ENCODE measurements at regions not wholly inside any gene's neighbourhood (a gene's known extent, or its start where the extent isn't known, plus 50 kb on each side); places are given as distances from the start of the nearest gene placed in this dataset.

DNA sequence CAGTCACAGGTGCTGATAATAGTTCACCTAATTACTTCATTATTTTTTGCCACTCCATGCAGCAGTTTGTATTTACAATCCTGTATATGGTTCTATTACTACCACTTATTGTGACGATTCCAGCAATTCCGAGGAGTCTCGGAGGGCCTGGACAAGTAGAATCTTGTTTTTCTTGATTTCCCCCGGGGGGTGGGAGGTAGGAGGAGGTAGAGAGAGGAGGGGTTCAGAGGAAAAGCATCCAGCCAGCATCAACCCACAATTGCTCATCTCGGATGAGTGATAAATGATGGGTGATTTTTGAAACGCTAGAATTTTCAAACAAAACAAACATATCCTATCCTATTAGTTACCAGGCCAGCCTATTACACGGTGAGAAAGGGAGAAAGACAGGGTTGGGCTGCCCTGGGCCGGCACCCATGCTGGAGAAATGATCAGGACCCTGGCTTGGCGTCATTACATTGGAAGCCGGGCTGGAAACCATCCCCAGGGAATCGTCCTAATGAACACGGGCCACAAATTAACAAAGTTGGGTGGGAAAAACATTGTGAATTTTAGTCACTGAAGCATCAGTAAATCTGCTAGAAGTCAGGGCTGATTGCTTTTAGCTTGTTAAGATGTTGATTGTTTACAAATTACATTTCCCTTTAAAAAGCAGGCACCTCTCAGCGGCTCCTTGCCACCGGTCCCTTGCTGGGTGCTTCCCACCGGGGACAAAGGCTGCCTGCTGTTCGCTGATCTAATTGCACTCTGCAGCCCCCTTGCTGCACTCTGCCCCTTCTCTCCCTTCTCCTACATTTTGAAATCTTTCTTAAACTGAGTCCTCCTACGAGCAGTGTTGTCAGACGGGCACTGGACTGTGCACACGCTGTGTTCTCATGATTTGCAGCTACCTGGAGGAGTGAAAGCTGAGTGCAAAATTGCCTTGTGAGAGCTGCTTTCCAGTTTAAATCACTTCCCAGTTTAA, 95.5 kb downstream of the FAM204A start:
- DNase-seq, result no peak

- DNase-seq, result no peak
Measured at GRCh38 chr10:118243907-118244306, 98.2 kb downstream of the FAM204A start.

DNA sequence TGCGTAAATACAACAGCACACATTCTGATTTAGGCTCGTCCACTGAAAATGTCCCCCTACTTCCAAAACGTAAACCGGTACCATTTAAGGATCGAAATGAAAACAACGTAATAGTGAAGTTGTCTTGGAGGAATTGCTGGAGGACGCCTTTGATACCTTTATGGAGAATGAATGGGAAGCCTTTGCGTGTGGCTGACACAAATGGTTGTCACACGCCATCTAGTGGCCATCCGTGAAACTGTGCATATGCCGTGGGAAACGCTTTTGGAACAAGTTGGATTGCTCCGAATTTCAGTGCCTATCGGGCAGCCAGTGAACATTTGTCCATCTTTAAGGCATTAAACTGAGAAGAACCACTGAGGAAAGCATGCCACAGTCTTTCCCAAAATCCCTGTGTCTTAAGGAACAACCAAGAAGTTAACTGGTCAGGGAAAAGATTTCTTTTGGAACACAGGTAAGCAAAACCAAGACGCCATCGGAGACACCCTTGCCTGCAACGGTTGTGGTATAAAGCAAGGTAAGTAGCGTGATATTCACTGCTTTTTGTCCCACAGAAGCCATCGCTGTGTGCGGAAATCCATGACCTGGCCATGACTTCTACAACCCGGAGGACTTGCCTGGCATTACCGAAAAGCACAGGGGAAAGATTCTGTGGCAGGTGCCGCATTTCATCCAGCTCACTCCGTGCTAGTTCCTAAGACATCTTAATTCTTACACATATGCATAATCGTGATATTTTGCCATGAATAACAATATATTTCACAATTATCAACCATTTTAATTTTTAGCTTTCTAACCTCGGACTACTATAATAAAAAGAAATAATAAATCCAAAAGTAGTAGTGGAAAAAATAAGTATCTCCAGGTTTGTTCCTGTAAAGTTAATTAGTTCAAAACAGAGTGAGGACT, 100.6 kb downstream of the FAM204A start:
- DNase-seq, result peak; percentile 94

DNA sequence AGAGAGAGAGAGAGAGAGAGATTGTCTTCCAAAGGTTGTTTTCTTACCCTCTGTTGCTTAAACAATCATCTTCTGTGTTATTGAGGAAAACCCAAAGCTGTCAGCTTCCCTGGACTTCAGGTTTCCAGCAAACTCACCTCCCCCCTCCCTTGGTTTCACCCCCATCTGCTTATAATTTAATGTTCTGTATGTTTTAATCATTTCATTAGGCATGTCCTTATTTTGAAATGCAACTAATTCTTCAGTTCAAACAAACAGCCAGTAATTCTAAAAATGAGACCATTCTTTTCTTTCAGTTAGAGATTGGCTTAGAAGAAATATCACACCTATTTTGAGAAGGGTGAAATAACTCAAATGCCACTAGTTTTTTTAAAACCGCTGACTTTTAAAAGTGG, 102.9 kb downstream of the FAM204A start:
- no peak for DNase-seq

DNA sequence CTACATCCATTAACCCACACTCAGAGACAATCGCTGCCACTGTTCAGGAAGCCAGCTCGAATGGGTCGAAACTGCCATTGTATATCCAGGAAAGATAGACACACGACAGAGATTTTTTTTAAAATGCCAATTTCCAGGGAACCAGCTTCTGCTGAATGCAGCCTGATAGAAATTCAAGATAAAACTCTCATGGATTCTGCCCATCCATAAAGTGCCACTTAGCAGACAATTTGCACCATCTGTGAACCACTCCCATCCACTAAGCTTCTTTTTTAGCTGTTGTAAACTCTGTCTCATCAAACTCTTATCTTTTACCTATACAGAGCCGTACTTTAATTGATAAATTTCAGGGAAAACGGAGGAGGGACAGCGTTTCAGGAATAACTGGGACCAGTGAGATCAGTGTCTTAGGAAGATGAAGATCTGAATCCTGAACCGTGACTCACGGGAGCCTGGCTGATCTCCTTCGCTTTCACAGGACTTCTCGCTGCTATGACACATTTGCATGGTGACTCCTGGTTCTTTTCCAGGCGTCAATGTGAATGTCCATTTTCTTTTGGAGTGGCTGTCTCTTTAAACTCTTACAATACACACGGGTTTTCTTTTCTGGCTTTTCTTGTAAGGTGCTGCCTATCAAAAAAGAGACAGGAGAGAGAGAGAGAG, 103.4 kb downstream of the FAM204A start:
- no peak for DNase-seq

DNA sequence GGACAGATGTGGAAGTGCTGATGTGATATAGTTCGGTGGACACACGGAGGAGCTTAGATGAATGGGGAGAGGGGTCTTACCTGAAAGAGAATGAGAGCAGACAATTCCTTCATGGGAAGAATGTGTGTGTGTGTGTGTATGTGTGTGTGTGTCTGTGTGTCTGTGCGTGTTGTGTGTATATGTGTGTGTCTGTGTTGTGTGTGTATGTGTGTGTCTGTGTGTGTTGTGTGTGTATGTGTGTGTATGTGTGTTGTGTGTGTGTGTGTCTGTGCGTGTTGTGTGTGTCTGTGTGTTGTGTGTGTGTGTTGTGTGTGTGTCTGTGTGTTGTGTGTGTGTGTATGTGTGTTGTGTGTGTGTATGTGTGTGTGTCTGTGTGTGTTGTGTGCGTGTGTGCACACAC, 104.2 kb downstream of the FAM204A start:
- DNase-seq, result no peak

GRCh38 chr10:118234683-118235082, 107.4 kb downstream of the FAM204A start:
- no peak for DNase-seq

DNA sequence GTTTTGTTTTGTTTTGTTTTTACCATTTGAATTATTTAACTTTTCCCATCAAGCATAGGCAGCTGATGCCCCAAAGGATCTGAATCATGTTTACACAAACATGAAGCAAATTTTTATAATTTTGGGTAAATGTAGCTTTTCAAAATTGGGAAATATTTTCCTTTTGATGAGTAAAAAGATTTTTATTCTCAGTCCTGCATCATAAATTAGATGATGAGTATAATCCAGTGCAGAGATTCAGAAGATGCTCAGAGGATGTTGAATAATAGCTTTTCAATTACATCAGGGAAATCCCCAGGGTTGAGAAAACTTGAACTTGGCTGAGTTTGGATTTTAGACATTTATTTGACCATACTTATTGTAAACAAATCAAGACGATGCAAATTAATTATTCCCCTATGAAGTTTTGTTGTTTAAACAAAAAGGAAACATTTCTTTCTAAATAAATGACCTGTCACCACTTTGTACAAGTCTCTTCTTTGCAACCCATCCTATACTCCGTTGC, 121.7 kb downstream of the FAM204A start:
- no peak for DNase-seq

- no peak for DNase-seq
Measured at GRCh38 chr10:118218562-118218961, 123.6 kb downstream of the FAM204A start.

- no peak for DNase-seq
Measured at GRCh38 chr10:118216571-118217170, 125.5 kb downstream of the FAM204A start.

GRCh38 chr10:118216020-118216419, 126.1 kb downstream of the FAM204A start:
- no peak for DNase-seq

DNA sequence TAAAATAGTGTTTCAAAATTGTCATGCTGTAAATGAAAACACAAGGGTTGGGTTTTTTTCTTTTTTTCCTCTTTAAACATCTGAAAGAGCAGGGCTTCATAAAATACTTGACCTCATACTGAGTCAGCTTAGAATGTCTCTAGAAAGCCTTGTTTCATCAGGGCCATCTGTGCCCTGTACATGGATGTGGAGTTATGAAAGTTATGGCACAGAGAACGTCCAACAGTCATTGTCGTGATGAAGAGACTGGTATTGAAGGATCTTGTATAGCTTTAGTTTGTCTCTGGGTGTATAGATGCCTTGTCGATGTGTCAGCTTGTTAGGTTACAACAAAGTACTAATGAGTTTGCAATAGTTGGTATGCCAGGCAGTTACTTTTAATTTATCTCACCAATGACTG, 127.3 kb downstream of the FAM204A start:
- DNase-seq, result no peak

- DNase-seq, result no peak
Measured at GRCh38 chr10:118213436-118213835, 128.7 kb downstream of the FAM204A start.

DNA sequence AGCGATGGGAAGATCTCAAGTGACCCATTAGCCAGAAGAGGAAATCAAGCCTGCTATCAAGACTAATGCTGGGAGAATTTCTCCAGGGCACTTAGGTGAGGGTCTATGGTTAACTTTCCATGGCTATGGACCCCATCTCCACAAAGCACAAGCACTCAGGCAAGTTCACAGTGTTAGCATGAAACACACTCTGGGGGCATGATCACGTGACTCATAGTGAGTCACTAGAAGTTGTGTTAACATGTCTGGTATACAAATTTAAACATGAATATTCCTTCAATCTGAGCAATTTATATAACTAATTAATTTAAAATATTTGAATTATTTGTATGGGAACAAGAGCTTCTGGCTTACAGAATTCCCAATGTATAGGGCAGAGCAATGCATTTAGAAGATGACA, 131.8 kb downstream of the FAM204A start:
- no peak for DNase-seq

DNA sequence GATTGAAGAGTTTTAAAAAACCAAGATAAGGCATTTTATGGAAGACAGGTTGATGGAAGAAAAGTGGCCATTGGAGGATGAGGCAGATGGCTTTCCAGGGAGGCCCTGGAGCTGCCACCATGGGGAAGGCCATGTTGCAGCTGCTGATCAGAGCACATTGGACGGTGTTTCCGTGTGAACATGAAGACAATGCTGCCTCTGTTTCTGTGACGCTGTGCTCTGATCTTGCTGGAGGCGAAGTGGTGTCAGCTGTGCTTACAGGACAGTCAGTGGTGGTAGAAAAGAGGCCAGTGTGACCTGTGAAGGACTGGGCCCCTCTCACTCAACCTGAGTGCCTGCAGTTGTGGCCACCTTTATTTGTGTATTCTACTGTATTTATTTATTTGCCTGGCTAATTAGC, 132.9 kb downstream of the FAM204A start:
- DNase-seq, result no peak

- DNase-seq, result no peak
Measured at GRCh38 chr10:118207470-118208007, 134.6 kb downstream of the FAM204A start.

DNA sequence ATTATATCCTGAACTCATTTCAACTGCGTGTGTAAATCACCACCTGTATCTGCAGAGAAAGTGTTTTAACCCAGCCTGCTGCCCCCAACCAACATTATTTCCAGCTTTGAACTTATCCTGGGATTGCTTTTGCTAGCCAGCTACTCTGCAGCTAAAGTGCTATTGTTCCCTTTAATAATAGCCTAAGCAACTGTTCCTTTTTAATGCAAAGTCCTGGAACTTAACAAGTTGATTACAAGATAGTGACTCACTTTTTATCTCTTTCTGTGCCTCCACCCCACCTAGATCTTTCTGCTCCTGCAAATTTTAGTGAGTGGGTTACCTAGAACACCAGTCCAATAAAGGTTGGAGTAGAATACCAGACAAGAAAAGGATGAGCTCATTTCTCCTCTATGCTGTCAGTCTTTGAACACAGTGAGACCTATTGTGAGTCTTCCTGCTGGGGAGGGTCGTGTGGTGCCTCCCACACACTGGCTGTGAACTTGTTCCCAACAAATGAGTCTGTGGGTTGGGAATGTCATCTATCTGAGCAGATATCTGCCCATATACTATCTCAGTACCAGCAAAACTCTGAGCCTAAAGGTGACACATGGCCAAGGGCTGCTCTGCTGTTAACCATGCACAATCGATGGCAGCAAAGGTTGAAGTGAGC, 137.7 kb downstream of the FAM204A start:
- DNase-seq, result no peak

GRCh38 chr10:118203461-118203860, 138.7 kb downstream of the FAM204A start:
- DNase-seq, result no peak

DNA sequence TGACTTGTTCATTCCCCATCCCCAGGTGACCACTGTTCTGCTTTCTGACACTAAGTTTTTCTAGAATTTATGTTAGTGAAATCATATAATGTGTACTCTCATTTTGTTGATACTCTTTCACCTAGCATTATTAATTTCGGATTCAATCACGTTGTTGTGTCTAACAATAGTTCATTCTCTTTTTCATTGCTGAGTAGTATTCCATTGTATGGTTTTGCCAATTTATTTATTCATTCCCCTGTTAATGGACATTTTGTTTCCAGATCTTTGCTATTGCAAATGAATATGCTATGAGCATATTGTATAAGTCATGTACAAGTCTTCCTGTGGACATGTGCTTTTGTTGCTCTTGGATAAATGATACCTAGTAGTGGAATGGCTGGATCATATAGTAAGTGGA, 146.4 kb downstream of the FAM204A start:
- no peak for DNase-seq

DNA sequence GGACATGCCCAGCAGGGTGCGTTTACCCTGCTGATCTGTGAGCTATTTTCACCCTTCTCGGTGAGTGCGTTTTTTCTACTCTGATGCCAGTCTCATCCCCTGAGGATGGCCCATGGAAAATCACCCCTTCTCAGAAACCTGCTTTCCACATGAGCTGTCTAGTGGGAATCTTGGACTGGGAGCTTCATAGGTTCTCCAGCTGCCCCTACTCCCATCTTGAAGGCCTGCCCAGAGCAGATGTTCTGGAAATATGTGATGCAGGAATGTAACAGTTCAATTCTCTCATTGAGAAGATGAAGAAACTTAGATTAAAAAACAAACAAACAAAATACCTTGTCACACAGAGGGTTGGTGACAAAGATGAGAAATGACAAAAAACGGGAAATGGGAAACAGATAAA, 146.9 kb upstream of the RAB11FIP2 start:
- no peak for DNase-seq

GRCh38 chr10:118181021-118181420, 134.3 kb upstream of the RAB11FIP2 start:
- no peak for DNase-seq
